Nephron progenitor cell (in vitro differentiated cells): ENCODE measurements at regions not wholly inside any gene's neighbourhood (a gene's known extent, or its start where the extent isn't known, plus 50 kb on each side); places are given as distances from the start of the nearest gene placed in this dataset.

ENCODE experiments used
- DNase-seq: peaks from one replicate; pipeline ENCODE4 v3.0.0; 2021
- H3K27ac Mint-ChIP-seq: 2 replicates; pipeline ENCODE4 v1.8.0; 2021; ENCODE audit warnings: mild to moderate bottlenecking, moderate library complexity, mixed read lengths
- H3K27me3 Mint-ChIP-seq: 2 replicates; pipeline ENCODE4 v1.8.0; 2021; ENCODE audit warnings: mild to moderate bottlenecking, low read depth, mixed read lengths; ENCODE audit not compliant: poor library complexity
- H3K36me3 Mint-ChIP-seq: 2 replicates; pipeline ENCODE4 v1.8.0; 2021; ENCODE audit warnings: low read depth, mixed read lengths
- H3K4me1 Mint-ChIP-seq: 2 replicates; pipeline ENCODE4 v1.8.0; 2021; ENCODE audit warnings: mixed read lengths
- H3K4me3 Mint-ChIP-seq: 2 replicates; pipeline ENCODE4 v1.8.0; 2021; ENCODE audit warnings: mild to moderate bottlenecking, moderate library complexity, mixed read lengths
- H3K9me3 Mint-ChIP-seq: 2 replicates; pipeline ENCODE4 v1.8.0; 2021; ENCODE audit warnings: mild to moderate bottlenecking, moderate library complexity, mixed read lengths
- TF ChIP-seq, protein P1 (sequence below): fragments of 200-600 bp; sonication (generic); IDR thresholded peaks from 2 replicates; pipeline ENCODE4 v1.5.0; 2021; ENCODE audit warnings: antibody characterized with exemption

DNA sequence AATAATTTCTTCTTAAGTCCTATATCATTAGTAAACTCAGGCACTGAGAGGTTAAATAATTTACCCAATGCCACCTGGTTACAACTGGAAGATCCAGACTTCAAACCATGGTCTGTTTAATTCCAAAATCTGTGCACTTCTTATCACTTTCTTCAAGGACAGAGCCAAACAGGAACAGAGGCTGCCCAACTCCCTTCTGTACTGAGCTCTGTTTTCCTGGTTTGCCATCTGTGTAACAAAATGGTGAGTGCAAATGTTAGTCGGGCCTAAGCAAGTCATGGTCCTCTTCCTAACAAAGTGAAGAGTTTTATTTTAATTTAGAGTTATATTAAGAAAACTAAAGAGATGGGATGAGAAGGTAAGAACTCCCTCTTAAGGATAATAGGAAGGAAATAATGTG is 80.6 kb upstream of the CCL2 start:
- Mint-ChIP-seq H3K36me3 (no peaks in the 10 kb centered on the region), H3K27me3 (peaks cover 4% of the 10 kb centered on the region), H3K4me3 (no peak overlapping the region), H3K9me3 (peaks cover 13% of the 10 kb centered on the region), H3K4me1 (peaks cover 18% of the 10 kb centered on the region), H3K27ac (no peak overlapping the region)
- TF ChIP-seq, protein P1, sequence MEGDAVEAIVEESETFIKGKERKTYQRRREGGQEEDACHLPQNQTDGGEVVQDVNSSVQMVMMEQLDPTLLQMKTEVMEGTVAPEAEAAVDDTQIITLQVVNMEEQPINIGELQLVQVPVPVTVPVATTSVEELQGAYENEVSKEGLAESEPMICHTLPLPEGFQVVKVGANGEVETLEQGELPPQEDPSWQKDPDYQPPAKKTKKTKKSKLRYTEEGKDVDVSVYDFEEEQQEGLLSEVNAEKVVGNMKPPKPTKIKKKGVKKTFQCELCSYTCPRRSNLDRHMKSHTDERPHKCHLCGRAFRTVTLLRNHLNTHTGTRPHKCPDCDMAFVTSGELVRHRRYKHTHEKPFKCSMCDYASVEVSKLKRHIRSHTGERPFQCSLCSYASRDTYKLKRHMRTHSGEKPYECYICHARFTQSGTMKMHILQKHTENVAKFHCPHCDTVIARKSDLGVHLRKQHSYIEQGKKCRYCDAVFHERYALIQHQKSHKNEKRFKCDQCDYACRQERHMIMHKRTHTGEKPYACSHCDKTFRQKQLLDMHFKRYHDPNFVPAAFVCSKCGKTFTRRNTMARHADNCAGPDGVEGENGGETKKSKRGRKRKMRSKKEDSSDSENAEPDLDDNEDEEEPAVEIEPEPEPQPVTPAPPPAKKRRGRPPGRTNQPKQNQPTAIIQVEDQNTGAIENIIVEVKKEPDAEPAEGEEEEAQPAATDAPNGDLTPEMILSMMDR, result no peak
- no peak for DNase-seq

DNA sequence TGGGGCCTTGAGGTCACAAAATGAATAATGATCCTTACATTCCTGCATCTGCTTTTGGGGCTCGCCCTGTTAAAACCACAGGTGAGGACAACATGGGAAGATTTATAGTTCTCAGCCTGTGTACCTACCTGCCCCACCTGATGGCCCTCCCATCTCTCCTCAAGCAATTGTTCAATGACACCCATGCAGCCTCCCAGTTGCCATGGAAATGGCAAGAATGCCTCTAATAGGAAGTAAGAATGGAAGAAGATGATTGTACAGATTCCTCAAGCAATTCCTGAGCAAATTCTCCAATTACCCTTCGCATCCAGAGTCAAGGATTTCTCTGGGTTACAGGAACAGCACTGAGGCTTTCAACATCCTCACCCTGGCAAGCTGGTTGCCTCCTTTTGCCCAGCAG is 78.6 kb upstream of the CCL2 start:
- Mint-ChIP-seq H3K4me3 (no peak overlapping the region), H3K9me3 (peaks cover 11% of the 10 kb centered on the region), H3K27me3 (peaks cover 12% of the 10 kb centered on the region), H3K4me1 (peaks cover 6% of the 10 kb centered on the region), H3K36me3 (no peaks in the 10 kb centered on the region), H3K27ac (no peak overlapping the region)
- TF ChIP-seq, protein P1, result no peak
- DNase-seq, result no peak

DNA sequence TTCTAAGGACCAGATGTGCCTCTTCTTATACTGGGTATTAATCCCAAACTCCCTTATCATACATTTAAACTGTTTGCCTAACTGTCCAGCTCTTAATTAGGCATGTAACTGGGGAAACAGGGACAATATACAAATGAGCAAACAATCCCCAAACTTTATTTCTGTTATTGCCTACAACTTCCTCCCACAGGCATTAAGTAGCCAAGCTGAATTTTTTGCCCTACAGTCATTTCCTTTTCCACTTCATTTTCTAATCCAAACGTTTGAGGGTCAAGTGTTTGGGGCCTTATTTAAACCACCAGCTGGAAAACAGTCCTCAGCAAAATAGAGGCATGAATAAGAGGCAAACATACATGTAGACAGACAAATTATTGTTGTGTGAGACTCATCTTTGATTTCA is 77.4 kb upstream of the CCL2 start:
- Mint-ChIP-seq H3K27me3 (peaks cover 18% of the 10 kb centered on the region), H3K27ac (no peak overlapping the region), H3K9me3 (no peaks in the 10 kb centered on the region), H3K36me3 (no peaks in the 10 kb centered on the region), H3K4me1 (peaks cover 6% of the 10 kb centered on the region), H3K4me3 (no peak overlapping the region)
- TF ChIP-seq, protein P1, result no peak
- DNase-seq, result no peak

DNA sequence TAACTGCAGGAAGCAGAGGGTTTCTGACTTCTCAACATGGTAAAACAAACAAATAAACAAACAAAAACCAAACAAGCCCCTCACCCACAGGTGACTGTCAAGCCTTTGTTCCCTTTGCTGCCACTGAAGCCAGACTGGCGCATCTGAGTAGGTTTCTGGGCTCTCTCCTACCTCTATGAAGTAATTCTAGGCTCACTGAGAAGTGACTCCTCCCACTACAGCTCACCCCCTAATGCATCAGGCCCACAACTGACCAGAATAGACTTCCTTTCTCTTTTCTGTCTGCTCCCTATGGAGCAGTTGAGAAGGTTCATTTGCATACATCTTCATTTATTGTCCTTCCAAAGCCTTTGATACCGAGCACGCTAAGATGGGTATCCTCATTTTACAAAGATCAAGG is 77.0 kb upstream of the CCL2 start:
- Mint-ChIP-seq H3K27me3 (peaks cover 20% of the 10 kb centered on the region), H3K4me3 (no peak overlapping the region), H3K4me1 (peaks cover 6% of the 10 kb centered on the region), H3K9me3 (no peaks in the 10 kb centered on the region), H3K27ac (no peak overlapping the region), H3K36me3 (no peaks in the 10 kb centered on the region)
- TF ChIP-seq, protein P1, result peak; percentile 14
- DNase-seq, result no peak

DNA sequence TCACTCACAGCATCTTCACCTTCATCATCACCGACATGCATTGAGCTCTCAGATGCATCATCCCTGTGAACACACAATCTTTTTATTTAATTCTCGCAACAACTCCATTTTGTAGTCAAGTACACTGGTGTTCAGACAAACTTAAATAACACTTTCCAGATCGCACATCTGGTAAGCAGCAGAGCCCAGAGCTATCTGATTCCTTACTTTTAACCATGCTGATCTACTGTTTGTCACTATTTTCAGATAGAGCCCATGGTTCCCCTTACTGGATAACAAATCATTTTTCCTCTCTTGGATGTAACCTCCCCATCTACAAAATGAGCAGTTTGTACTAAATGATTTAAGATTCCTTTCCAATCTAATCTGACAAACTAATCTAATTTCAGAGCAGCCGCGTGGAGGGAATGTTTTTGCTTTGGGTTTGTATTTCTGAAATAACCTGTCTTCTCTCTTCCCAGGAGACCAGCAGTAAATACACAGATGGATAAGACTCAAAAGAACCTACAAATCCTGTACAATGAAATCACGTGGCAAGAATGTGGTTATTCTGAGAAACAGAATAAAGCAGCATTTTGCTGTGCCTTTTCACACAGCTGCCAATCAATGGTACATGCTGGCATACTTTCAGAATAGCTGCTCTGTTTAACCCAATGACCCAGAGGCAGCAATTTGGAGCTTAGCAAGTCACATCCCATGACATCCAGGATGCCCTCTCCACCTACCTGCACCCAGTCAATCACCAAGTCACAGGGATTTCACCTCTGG is 72.9 kb upstream of the CCL2 start:
- TF ChIP-seq, protein P1, result no peak
- Mint-ChIP-seq H3K4me1 (peaks cover 6% of the 10 kb centered on the region), H3K27ac (no peak overlapping the region), H3K27me3 (peaks cover 24% of the 10 kb centered on the region), H3K36me3 (no peaks in the 10 kb centered on the region), H3K4me3 (no peak overlapping the region), H3K9me3 (no peaks in the 10 kb centered on the region)
- no peak for DNase-seq

DNA sequence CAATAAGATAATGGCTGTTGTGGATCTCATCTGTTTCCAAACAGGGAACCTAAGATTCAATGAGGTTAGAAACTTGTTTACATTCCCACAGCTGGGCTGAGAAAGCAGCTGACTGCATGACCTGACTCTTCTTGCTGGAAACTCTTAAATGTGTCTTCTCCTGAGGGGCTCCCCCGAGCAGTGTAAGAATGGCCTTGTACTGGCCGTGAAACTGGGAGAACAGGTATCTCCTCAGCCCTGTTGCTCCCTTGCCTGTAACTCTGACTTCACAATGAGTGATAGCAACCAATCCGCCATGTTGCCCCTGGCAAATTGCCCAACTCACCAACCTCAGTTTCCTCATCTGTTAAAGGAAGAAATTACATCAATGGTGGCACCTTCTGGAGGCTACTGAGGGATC is 59.1 kb upstream of the CCL2 start:
- H3K9me3 Mint-ChIP-seq, result no peaks in the 10 kb centered on the region
- TF ChIP-seq, protein P1, result no peak

More for the DNA sequence above, 59.1 kb upstream of the CCL2 start:
- peaks cover 35% of the 10 kb centered on the region for H3K27me3 Mint-ChIP-seq
- no peaks in the 10 kb centered on the region for H3K36me3 Mint-ChIP-seq
- no peak for DNase-seq
- no peak overlapping the region for H3K27ac Mint-ChIP-seq
- H3K4me3 Mint-ChIP-seq, result no peak overlapping the region
- no peaks in the 10 kb centered on the region for H3K4me1 Mint-ChIP-seq
